Stomach smooth muscle (tissue), 2 donors: ENCODE measurements at regions not wholly inside any gene's neighbourhood (a gene's known extent, or its start where the extent isn't known, plus 50 kb on each side); places are given as distances from the start of the nearest gene placed in this dataset.

ENCODE experiments used
- H3K27ac ChIP-seq: one replicate; pipeline ENCODE4 v1.7.0; 2013; ENCODE audit warnings: mild to moderate bottlenecking, low read length, inconsistent platforms
- H3K27me3 ChIP-seq, 2 donors: one replicate each; pipeline ENCODE4 v1.7.0; 2013; ENCODE audit warnings: low read length in 2 of 2; ENCODE audit not compliant: insufficient read depth in 2 of 2, control insufficient read depth in 1 of 2
- H3K36me3 ChIP-seq, 2 donors: one replicate each; pipeline ENCODE4 v1.7.0; 2013; ENCODE audit warnings: low read length in 2 of 2; ENCODE audit not compliant: control insufficient read depth in 2 of 2, insufficient read depth in 2 of 2
- H3K4me1 ChIP-seq: one replicate; pipeline ENCODE4 v1.7.0; 2013; ENCODE audit warnings: low read length; ENCODE audit not compliant: control insufficient read depth, insufficient read depth
- H3K4me3 ChIP-seq, 2 donors: one replicate each; pipeline ENCODE4 v1.7.0; 2013; ENCODE audit warnings: low read length in 2 of 2
- H3K9ac ChIP-seq, 2 donors: one replicate each; pipeline ENCODE4 v1.7.0; 2013; ENCODE audit warnings: low read length in 2 of 2, mild to moderate bottlenecking in 1 of 2
- H3K9me3 ChIP-seq, 2 donors: one replicate each; pipeline ENCODE4 v1.7.0; 2013; ENCODE audit warnings: low read length in 2 of 2; ENCODE audit not compliant: control insufficient read depth in 2 of 2
- donor health status: healthy.
- donor health status: Pancreatic carcinoma.

- H3K36me3 ChIP-seq, result no peaks in the 10 kb centered on the region
- H3K4me1 ChIP-seq, result no peaks in the 10 kb centered on the region
- H3K27me3 ChIP-seq, result peaks cover 0 to 3% of the 10 kb centered on the region in 2 donors
- H3K27ac ChIP-seq, result no peak overlapping the region
- H3K4me3 ChIP-seq, result no peak overlapping the region
- no peak overlapping the region for H3K9ac ChIP-seq
- H3K9me3 ChIP-seq, result no peaks in the 10 kb centered on the region
These were observed 325.4 kb upstream of the TSHZ3 start for GRCh38 chr19:31674503-31675192.

GRCh38 chr19:31675193-31675913 is 326.1 kb upstream of the TSHZ3 start:
- no peak overlapping the region for H3K9ac ChIP-seq
- H3K27me3 ChIP-seq, result peaks cover 0 to under 1% of the 10 kb centered on the region in 2 donors
- H3K4me1 ChIP-seq, result no peaks in the 10 kb centered on the region
- H3K4me3 ChIP-seq, result no peak overlapping the region
- no peak overlapping the region for H3K27ac ChIP-seq
- no peaks in the 10 kb centered on the region for H3K9me3 ChIP-seq
- H3K36me3 ChIP-seq, result no peaks in the 10 kb centered on the region

GRCh38 chr19:31676271-31677004 is 327.2 kb upstream of the TSHZ3 start:
- Histone ChIP-seq H3K27ac (no peak overlapping the region), H3K9ac (no peak overlapping the region), H3K36me3 (no peaks in the 10 kb centered on the region), H3K4me1 (no peaks in the 10 kb centered on the region), H3K9me3 (no peaks in the 10 kb centered on the region), H3K27me3 (no peaks in the 10 kb centered on the region), H3K4me3 (no peak overlapping the region)

GRCh38 chr19:31678421-31678820 is 329.2 kb upstream of the TSHZ3 start:
- Histone ChIP-seq H3K4me3 (no peak overlapping the region), H3K27ac (no peak overlapping the region), H3K9me3 (no peaks in the 10 kb centered on the region), H3K36me3 (no peaks in the 10 kb centered on the region), H3K27me3 (no peaks in the 10 kb centered on the region), H3K4me1 (no peaks in the 10 kb centered on the region), H3K9ac (no peak overlapping the region)

- H3K27me3 ChIP-seq, result no peaks in the 10 kb centered on the region
- H3K4me3 ChIP-seq, result no peak overlapping the region
- no peaks in the 10 kb centered on the region for H3K4me1 ChIP-seq
- no peak overlapping the region for H3K27ac ChIP-seq
- no peaks in the 10 kb centered on the region for H3K36me3 ChIP-seq
- H3K9me3 ChIP-seq, result no peaks in the 10 kb centered on the region
- H3K9ac ChIP-seq, result no peak overlapping the region
These were observed 331.9 kb upstream of the TSHZ3 start for GRCh38 chr19:31681121-31681520.

- Histone ChIP-seq H3K27ac (no peak overlapping the region), H3K4me3 (no peak overlapping the region), H3K9ac (no peak overlapping the region), H3K4me1 (no peaks in the 10 kb centered on the region), H3K27me3 (no peaks in the 10 kb centered on the region), H3K9me3 (no peaks in the 10 kb centered on the region), H3K36me3 (no peaks in the 10 kb centered on the region)
These were observed 344.1 kb upstream of the TSHZ3 start for GRCh38 chr19:31693131-31693932.

- Histone ChIP-seq H3K27me3 (no peaks in the 10 kb centered on the region), H3K9ac (no peak overlapping the region), H3K9me3 (no peaks in the 10 kb centered on the region), H3K36me3 (no peaks in the 10 kb centered on the region), H3K4me1 (no peaks in the 10 kb centered on the region), H3K27ac (no peak overlapping the region), H3K4me3 (no peak overlapping the region)
These were observed 344.7 kb upstream of the TSHZ3 start for GRCh38 chr19:31693933-31694269.

- Histone ChIP-seq H3K36me3 (no peaks in the 10 kb centered on the region), H3K9me3 (no peaks in the 10 kb centered on the region), H3K27me3 (no peaks in the 10 kb centered on the region), H3K4me3 (no peak overlapping the region), H3K4me1 (no peaks in the 10 kb centered on the region), H3K27ac (no peak overlapping the region), H3K9ac (no peak overlapping the region)
These were observed 345.5 kb upstream of the TSHZ3 start for GRCh38 chr19:31694761-31695160.

- Histone ChIP-seq H3K9ac (no peak overlapping the region), H3K27me3 (no peaks in the 10 kb centered on the region), H3K4me1 (no peaks in the 10 kb centered on the region), H3K9me3 (peaks cover 0 to 7% of the 10 kb centered on the region in 2 donors), H3K36me3 (no peaks in the 10 kb centered on the region), H3K27ac (no peak overlapping the region), H3K4me3 (no peak overlapping the region)
These were observed 350.2 kb upstream of the TSHZ3 start for GRCh38 chr19:31699421-31699820.

GRCh38 chr19:31701146-31701545 is 351.9 kb upstream of the TSHZ3 start:
- H3K36me3 ChIP-seq, result no peaks in the 10 kb centered on the region
- H3K9me3 ChIP-seq, result peaks cover 0 to 7% of the 10 kb centered on the region in 2 donors
- no peak overlapping the region for H3K27ac ChIP-seq
- no peaks in the 10 kb centered on the region for H3K27me3 ChIP-seq
- H3K4me3 ChIP-seq, result no peak overlapping the region
- H3K4me1 ChIP-seq, result no peaks in the 10 kb centered on the region
- H3K9ac ChIP-seq, result no peak overlapping the region
